ENCODE measurements at regions not wholly inside any gene's neighbourhood (a gene's known extent, or its start where the extent isn't known, plus 50 kb on each side); places are given as distances from the start of the nearest gene placed in this dataset.

DNA sequence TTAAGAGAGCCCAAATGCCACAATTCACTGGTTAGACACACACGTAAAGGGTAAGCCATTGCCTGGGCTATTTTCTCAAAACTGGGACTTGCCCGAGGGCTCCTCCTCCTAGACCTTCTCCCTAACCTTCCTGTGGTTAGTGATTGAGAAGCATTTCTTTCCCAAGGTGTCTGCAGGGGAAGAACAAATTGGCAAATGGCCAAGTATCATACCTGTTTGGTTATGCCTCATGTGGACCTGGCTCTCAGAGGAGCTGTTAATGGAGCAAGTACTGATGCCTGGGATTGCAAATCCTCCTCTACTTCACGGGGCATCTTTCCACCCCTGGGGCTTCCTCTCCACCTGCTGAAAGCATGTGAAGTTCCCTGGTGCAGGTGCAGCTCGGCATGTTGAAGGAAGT, 187.5 kb upstream of the CYRIA start:
- H3K4me3 Mint-ChIP-seq: no peak overlapping the region
- intact Hi-C loops (cut with DNase I, micrococcal nuclease): no loop called here
- TF ChIP-seq, protein P1, sequence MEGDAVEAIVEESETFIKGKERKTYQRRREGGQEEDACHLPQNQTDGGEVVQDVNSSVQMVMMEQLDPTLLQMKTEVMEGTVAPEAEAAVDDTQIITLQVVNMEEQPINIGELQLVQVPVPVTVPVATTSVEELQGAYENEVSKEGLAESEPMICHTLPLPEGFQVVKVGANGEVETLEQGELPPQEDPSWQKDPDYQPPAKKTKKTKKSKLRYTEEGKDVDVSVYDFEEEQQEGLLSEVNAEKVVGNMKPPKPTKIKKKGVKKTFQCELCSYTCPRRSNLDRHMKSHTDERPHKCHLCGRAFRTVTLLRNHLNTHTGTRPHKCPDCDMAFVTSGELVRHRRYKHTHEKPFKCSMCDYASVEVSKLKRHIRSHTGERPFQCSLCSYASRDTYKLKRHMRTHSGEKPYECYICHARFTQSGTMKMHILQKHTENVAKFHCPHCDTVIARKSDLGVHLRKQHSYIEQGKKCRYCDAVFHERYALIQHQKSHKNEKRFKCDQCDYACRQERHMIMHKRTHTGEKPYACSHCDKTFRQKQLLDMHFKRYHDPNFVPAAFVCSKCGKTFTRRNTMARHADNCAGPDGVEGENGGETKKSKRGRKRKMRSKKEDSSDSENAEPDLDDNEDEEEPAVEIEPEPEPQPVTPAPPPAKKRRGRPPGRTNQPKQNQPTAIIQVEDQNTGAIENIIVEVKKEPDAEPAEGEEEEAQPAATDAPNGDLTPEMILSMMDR (IDR thresholded peaks at IDR 0.05): no peak
- no peaks in the 10 kb centered on the region for H3K27me3 Mint-ChIP-seq
- ChIA-PET POLR2A (no interaction called here), CTCF (no interaction called here)
- Histone ChIP-seq H3K4me1 (ENCODE audit: insufficient read depth, low read length) (no peaks in the 10 kb centered on the region), H3K36me3 (ENCODE audit: insufficient read depth, low read length) (no peaks in the 10 kb centered on the region), H3K9me3 (ENCODE audit: control insufficient read depth in 1 of 2, insufficient read depth in 1 of 2, low read length in 2 of 2) (peaks cover 0 to 7% of the 10 kb centered on the region in 2 experiments), H3K4me3 (ENCODE audit: low read length) (no peak overlapping the region), H3K27ac (ENCODE audit: low read depth in 1 of 2, low read length in 2 of 2) (no peak overlapping the region), H3K27me3 (ENCODE audit: control insufficient read depth in 1 of 2, insufficient read depth in 2 of 2, low read length in 2 of 2) (no peaks in the 10 kb centered on the region)
- H3K27ac Mint-ChIP-seq: no peak overlapping the region
- no peaks in the 10 kb centered on the region for H3K36me3 Mint-ChIP-seq (ENCODE audit: low read depth)
- no peaks in the 10 kb centered on the region for H3K9me3 Mint-ChIP-seq
- DNase-seq (no peak), ATAC-seq (ENCODE audit: poor library complexity) (no peak)
- no peaks in the 10 kb centered on the region for H3K4me1 Mint-ChIP-seq (ENCODE audit: low read depth)

DNA sequence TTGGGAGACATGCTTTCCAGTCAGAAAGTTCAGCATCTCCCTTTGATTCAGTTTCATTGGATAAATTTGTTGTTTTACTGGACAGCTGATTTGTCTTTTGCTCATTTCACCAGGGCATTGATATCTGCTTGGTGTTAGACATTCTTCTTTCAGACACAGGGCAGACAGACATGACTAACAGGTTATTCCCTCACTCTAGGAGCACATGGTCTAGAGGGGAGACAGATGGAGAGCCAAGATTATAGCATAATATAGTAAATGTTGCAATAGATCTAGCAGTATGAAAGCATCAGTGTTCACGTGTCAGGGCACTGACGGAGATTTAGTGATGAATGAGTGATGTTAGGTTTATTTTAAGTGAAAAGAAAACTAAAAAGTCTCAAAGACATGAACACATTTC, 187.0 kb upstream of the CYRIA start:
- intact Hi-C loops (cut with DNase I, micrococcal nuclease): no loop called here
- ChIA-PET CTCF (no interaction called here), POLR2A (no interaction called here)
- TF ChIP-seq, protein P1 (IDR thresholded peaks at IDR 0.05): no peak
- Histone ChIP-seq H3K9me3 (ENCODE audit: control insufficient read depth in 1 of 2, insufficient read depth in 1 of 2, low read length in 2 of 2) (peaks cover 0 to 7% of the 10 kb centered on the region in 2 experiments), H3K4me1 (ENCODE audit: insufficient read depth, low read length) (no peaks in the 10 kb centered on the region), H3K36me3 (ENCODE audit: insufficient read depth, low read length) (no peaks in the 10 kb centered on the region), H3K4me3 (ENCODE audit: low read length) (no peak overlapping the region), H3K27ac (ENCODE audit: low read depth in 1 of 2, low read length in 2 of 2) (no peak overlapping the region), H3K27me3 (ENCODE audit: control insufficient read depth in 1 of 2, insufficient read depth in 2 of 2, low read length in 2 of 2) (no peaks in the 10 kb centered on the region)
- Mint-ChIP-seq H3K4me1 (ENCODE audit: low read depth) (no peaks in the 10 kb centered on the region), H3K4me3 (no peak overlapping the region), H3K36me3 (ENCODE audit: low read depth) (no peaks in the 10 kb centered on the region), H3K27me3 (no peaks in the 10 kb centered on the region), H3K9me3 (no peaks in the 10 kb centered on the region), H3K27ac (no peak overlapping the region)
- ATAC-seq (ENCODE audit: poor library complexity) (no peak), DNase-seq (no peak)

DNA sequence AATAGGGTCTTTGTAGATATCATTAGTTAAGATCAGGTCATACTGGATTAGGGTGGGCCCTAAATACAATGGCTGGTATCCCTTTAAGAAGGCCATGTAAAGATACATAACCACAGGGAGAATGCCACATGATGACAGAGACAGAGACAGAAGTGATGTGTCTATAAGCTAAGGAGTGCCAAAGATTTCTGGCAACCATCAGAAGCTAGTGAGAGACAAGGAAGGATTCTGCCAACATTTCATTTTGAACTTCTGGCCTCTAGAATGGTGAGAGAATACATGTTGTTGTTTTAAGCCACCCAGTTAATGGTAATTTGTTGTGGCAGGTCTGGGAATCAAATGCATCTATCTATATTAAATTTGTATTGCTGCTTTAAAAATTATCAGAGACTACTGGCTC, 185.5 kb upstream of the CYRIA start:
- intact Hi-C loops (cut with DNase I, micrococcal nuclease): no loop called here
- no peaks in the 10 kb centered on the region for H3K36me3 ChIP-seq (ENCODE audit: insufficient read depth, low read length)
- H3K9me3 Mint-ChIP-seq: no peaks in the 10 kb centered on the region
- peaks cover 0 to 7% of the 10 kb centered on the region in 2 experiments for H3K9me3 ChIP-seq (ENCODE audit: control insufficient read depth in 1 of 2, insufficient read depth in 1 of 2, low read length in 2 of 2)
- ChIA-PET CTCF (no interaction called here), POLR2A (no interaction called here)
- H3K36me3 Mint-ChIP-seq (ENCODE audit: low read depth): no peaks in the 10 kb centered on the region
- no peaks in the 10 kb centered on the region for H3K4me1 Mint-ChIP-seq (ENCODE audit: low read depth)
- H3K4me3 ChIP-seq (ENCODE audit: low read length): no peak overlapping the region
- no peaks in the 10 kb centered on the region for H3K27me3 Mint-ChIP-seq
- H3K27me3 ChIP-seq (ENCODE audit: control insufficient read depth in 1 of 2, insufficient read depth in 2 of 2, low read length in 2 of 2): no peaks in the 10 kb centered on the region
- no peak overlapping the region for H3K4me3 Mint-ChIP-seq
- no peak overlapping the region for H3K27ac Mint-ChIP-seq
- no peaks in the 10 kb centered on the region for H3K4me1 ChIP-seq (ENCODE audit: insufficient read depth, low read length)
- H3K27ac ChIP-seq (ENCODE audit: low read depth in 1 of 2, low read length in 2 of 2): no peak overlapping the region
- ATAC-seq (ENCODE audit: poor library complexity) (no peak), DNase-seq (no peak)
- TF ChIP-seq, protein P1 (IDR thresholded peaks at IDR 0.05): no peak
